ENCODE measurements at regions not wholly inside any gene's neighbourhood (a gene's known extent, or its start where the extent isn't known, plus 50 kb on each side); places are given as distances from the start of the nearest gene placed in this dataset.

- DNase-seq, result no peak
These were observed 56.5 kb upstream of the BCAT1 start for GRCh38 chr12:25005376-25005775.

GRCh38 chr12:25004447-25004846, 55.5 kb upstream of the BCAT1 start:
- DNase-seq, result no peak

GRCh38 chr12:25001311-25001710, 52.4 kb upstream of the BCAT1 start:
- DNase-seq, result no peak

Data from central memory CD4-positive, alpha-beta T cell (primary cell).